ENCODE measurements at regions not wholly inside any gene's neighbourhood (a gene's known extent, or its start where the extent isn't known, plus 50 kb on each side); places are given as distances from the start of the nearest gene placed in this dataset.

DNA sequence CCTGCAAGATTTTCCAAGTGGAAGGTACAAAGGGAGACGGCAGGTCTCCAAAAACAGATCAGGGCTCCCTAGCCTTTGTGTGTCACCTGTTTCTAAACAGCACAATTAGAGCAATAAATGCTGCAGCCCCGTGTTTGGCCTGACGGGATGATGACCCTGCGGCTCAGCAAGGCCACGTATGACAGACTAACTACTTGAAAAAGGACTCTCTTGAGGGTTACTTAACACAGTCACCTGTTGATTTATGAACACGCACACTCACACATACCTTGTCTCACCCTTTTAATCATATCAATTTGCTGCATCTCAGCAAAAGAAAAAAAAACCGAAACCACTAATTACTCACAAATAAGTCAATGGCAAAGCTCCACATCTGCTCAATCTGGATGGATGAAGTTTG is 199.6 kb upstream of the GAS1 start:
- DNase-seq = no peak
- Histone ChIP-seq H3K27ac (no peak overlapping the region), H3K36me3 (no peaks in the 10 kb centered on the region), H3K9me3 (no peaks in the 10 kb centered on the region), H3K27me3 (replicated peaks in 1 of 7) (peaks cover 0 to 43% (median 0%) of the 10 kb centered on the region in 7 donors), H3K4me1 (peaks cover 0 to 14% (median 0%) of the 10 kb centered on the region in 6 donors), H3K4me3 (no peak overlapping the region)
- 72 to 85% (median 78%) methylated on average over 7 of the region's 7 CpGs for WGBS, 5 donors
- TF ChIP-seq, protein P1, sequence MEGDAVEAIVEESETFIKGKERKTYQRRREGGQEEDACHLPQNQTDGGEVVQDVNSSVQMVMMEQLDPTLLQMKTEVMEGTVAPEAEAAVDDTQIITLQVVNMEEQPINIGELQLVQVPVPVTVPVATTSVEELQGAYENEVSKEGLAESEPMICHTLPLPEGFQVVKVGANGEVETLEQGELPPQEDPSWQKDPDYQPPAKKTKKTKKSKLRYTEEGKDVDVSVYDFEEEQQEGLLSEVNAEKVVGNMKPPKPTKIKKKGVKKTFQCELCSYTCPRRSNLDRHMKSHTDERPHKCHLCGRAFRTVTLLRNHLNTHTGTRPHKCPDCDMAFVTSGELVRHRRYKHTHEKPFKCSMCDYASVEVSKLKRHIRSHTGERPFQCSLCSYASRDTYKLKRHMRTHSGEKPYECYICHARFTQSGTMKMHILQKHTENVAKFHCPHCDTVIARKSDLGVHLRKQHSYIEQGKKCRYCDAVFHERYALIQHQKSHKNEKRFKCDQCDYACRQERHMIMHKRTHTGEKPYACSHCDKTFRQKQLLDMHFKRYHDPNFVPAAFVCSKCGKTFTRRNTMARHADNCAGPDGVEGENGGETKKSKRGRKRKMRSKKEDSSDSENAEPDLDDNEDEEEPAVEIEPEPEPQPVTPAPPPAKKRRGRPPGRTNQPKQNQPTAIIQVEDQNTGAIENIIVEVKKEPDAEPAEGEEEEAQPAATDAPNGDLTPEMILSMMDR (IDR thresholded peaks at IDR 0.05 in 8 of 11, conservative IDR thresholded peaks at IDR 0.05 in 3 of 11) = no peak
- TF ChIP-seq POLR2A (IDR thresholded peaks at IDR 0.05) (no peak), POLR2AphosphoS5 (IDR thresholded peaks at IDR 0.05) (no peak)
- intact Hi-C loops (cut with DNase I; ENCODE audit: low total_unique reads) = no loop called here

DNA sequence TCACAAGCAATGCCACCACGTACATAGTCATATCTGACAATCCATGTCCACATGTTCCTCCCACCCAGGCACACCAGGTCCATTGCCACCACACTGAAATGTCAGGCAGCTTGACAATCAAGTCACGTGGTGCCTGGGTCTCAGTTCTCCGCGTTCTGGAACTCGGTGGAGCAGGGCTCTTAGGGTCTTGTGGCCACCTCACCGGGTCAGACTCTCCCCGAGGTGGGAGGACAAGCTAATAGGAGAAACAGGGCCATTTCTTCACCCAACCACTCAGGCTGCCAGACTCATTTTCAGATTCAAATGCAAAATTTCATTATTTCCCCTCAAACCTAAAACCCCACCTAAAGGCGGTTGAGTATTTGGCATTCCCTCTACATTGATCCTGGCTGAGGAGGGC is 200.5 kb upstream of the GAS1 start:
- H3K4me3 ChIP-seq = peak overlapping the region in 1 of 8 donors; percentile 49
- no peak for DNase-seq
- WGBS, 5 donors = 89 to 96% (median 93%) methylated on average over 8 of the region's 8 CpGs
- TF ChIP-seq, protein P1 (IDR thresholded peaks at IDR 0.05 in 8 of 11, conservative IDR thresholded peaks at IDR 0.05 in 3 of 11) = no peak
- no peak for TF ChIP-seq POLR2A (IDR thresholded peaks at IDR 0.05)
- TF ChIP-seq POLR2AphosphoS5 (IDR thresholded peaks at IDR 0.05) = no peak
- H3K27ac ChIP-seq = peak overlapping the region in 6 of 8 donors; percentile 41 to 76 (median 52)
- intact Hi-C loops (cut with DNase I; ENCODE audit: low total_unique reads) = no loop called here
- peaks cover 0 to 43% (median 0%) of the 10 kb centered on the region in 7 donors for H3K27me3 ChIP-seq (replicated peaks in 1 of 7)
- no peaks in the 10 kb centered on the region for H3K9me3 ChIP-seq
- peaks cover 0 to 14% (median 0%) of the 10 kb centered on the region in 6 donors for H3K4me1 ChIP-seq
- H3K36me3 ChIP-seq = no peaks in the 10 kb centered on the region

DNA sequence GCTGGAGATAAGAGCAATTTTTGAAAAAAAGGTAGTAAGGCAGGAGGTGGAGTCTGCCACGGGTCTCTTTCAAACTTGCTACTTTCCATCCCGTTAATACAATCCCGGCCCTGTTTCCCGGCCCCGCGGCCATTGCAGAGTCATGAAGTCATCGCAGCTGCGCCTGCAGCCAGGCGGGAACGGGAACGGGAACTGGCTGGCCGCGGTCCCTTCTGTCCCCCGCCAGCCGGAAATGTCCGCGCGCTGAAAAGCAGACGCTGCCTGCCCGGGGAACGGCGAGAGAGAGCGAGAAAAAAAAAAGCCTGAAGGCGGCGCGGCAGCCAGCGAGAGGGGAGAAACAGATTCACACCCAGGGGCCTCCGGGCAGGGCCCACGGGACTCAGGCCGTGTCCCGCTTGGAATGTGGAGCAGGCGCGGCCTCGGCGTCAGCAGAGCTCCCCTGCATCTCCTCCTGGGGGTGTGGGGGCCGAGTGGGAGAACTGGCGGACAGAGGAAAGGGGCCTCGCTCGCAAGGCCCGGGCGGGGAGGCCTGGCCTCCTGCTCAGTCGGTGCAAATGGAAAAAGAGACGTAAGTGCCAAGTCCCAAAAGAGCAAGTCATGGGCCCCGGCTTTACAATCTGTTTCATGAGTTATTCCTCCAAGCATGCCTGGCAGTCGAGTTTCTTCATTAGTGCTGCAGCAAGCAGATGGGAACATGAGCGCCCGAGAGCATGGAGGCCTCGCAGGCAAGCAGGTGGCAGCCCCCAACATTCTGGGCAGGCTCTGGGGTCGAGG is 201.2 kb upstream of the GAS1 start:
- H3K27me3 ChIP-seq (replicated peaks in 1 of 7) = peaks cover 0 to 43% (median 0%) of the 10 kb centered on the region in 7 donors
- intact Hi-C loops (cut with DNase I; ENCODE audit: low total_unique reads) = no loop called here
- TF ChIP-seq, protein P1 (IDR thresholded peaks at IDR 0.05 in 8 of 11, conservative IDR thresholded peaks at IDR 0.05 in 3 of 11) = peak in 1 of 11 experiments; percentile 21
- TF ChIP-seq POLR2A (IDR thresholded peaks at IDR 0.05) (no peak), POLR2AphosphoS5 (IDR thresholded peaks at IDR 0.05) (peak; percentile 24 to 73 (median 49))
- WGBS, 5 donors = 12 to 19% (median 13%) methylated on average over 48 to 49 of the region's 49 CpGs
- no peaks in the 10 kb centered on the region for H3K9me3 ChIP-seq
- peaks cover 0 to 14% (median 0%) of the 10 kb centered on the region in 6 donors for H3K4me1 ChIP-seq
- H3K4me3 ChIP-seq = peak overlapping the region in 3 of 8 donors; percentile 14 to 49 (median 28)
- no peaks in the 10 kb centered on the region for H3K36me3 ChIP-seq
- peak; percentile 77 for DNase-seq
- peak overlapping the region in 7 of 8 donors; percentile 41 to 76 (median 52) for H3K27ac ChIP-seq

DNA sequence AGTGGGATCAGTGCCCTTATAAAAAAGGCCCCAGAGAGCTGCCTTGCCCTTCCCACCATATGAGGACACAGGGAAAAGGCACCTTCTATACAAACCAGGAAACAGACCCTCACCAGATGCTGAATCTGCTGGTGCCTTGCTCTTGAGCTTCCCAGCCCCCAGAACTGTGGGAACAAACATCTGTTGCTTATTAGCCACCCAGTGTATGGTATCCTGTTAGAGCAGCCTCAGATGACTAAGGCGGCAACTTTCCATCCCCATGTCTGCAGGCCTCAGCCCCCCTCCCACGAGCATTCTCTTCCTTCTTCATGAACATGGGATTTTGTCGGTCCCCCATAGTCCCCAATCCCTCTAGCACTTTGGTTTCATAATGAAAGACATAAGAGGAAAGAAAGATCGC is 202.5 kb upstream of the GAS1 start:
- no peak overlapping the region for H3K27ac ChIP-seq
- H3K4me3 ChIP-seq = no peak overlapping the region
- no peak for DNase-seq
- H3K36me3 ChIP-seq = no peaks in the 10 kb centered on the region
- peaks cover 0 to 43% (median 0%) of the 10 kb centered on the region in 7 donors for H3K27me3 ChIP-seq (replicated peaks in 1 of 7)
- intact Hi-C loops (cut with DNase I; ENCODE audit: low total_unique reads) = no loop called here
- TF ChIP-seq POLR2AphosphoS5 (IDR thresholded peaks at IDR 0.05) = no peak
- peaks cover 0 to 14% (median 0%) of the 10 kb centered on the region in 6 donors for H3K4me1 ChIP-seq
- H3K9me3 ChIP-seq = no peaks in the 10 kb centered on the region
- WGBS, 5 donors = 65 to 91% (median 71%) methylated on average over 4 of the region's 4 CpGs
